K562 (cell line): ENCODE measurements at regions not wholly inside any gene's neighbourhood (a gene's known extent, or its start where the extent isn't known, plus 50 kb on each side); places are given as distances from the start of the nearest gene placed in this dataset.

Experiments
- ADNP ChIP-seq: fragments of 200-800 bp; sonication (Bioruptor generic); IDR thresholded peaks from 2 replicates; pipeline ENCODE4 v1.6.1; 2016; ENCODE audit warnings: missing genetic modification characterization, missing compliant biosample characterization
- ARID3A ChIP-seq: IDR thresholded peaks from 2 replicates; pipeline ENCODE4 v1.6.1; 2012; ENCODE audit warnings: low read depth, low read length, improper control_type of control experiment, borderline replicate concordance
- EGR1 ChIP-seq: fragments of 450-650 bp; conservative IDR thresholded peaks from 2 replicates; pipeline ENCODE4 v1.6.1; 2017; ENCODE audit warnings: mild to moderate bottlenecking
- MNT ChIP-seq, 2 experiments: fragments of 450-650 bp; conservative IDR thresholded peaks; 2 replicates each; pipeline ENCODE4 v1.6.1; 2017; ENCODE audit warnings: mild to moderate bottlenecking in 2 of 2, moderate library complexity in 2 of 2
- MTA3 ChIP-seq: fragments of 450-650 bp; formaldehyde crosslinking; IDR thresholded peaks from 2 replicates; pipeline ENCODE4 v1.6.1; 2017; ENCODE audit warnings: mild to moderate bottlenecking, borderline replicate concordance
- RBBP5 ChIP-seq: fragments of 200-600 bp; sonication (generic); IDR thresholded peaks from 2 replicates; pipeline ENCODE4 v1.6.1; 2012; ENCODE audit warnings: borderline replicate concordance, mild to moderate bottlenecking, low read length, control low read depth, inconsistent platforms; ENCODE audit not compliant: insufficient read depth, poor library complexity, severe bottlenecking
- USF2 ChIP-seq: sonication (generic); formaldehyde crosslinking; IDR thresholded peaks from 2 replicates; pipeline ENCODE4 v1.5.0; 2020; ENCODE audit warnings: missing genetic modification reagents
- VEZF1 ChIP-seq: fragments of 200-800 bp; sonication (Bioruptor generic); IDR thresholded peaks from 2 replicates; pipeline ENCODE4 v1.6.1; 2017; ENCODE audit warnings: missing genetic modification characterization, missing compliant biosample characterization
- ZNF143 ChIP-seq: sonication (generic); formaldehyde crosslinking; IDR thresholded peaks from 2 replicates; pipeline ENCODE4 v1.9.0; 2022; ENCODE audit warnings: mild to moderate bottlenecking, missing genetic modification reagents

GRCh38 chr10:9733766-9734165 is 1283.9 kb upstream of the CELF2 start (continued):
- TF ChIP-seq ARID3A = no peak
- no peak for TF ChIP-seq VEZF1
- no peak for TF ChIP-seq RBBP5
- TF ChIP-seq MTA3 = no peak
- TF ChIP-seq ZNF143 = no peak
- TF ChIP-seq ADNP (tag) = no peak
- TF ChIP-seq EGR1 = no peak
- no peak for TF ChIP-seq USF2 (CRISPR knock-in tag)
- TF ChIP-seq MNT (conservative IDR thresholded peaks at IDR 0.05) = no peak
